ENCODE measurements at regions not wholly inside any gene's neighbourhood (a gene's known extent, or its start where the extent isn't known, plus 50 kb on each side); places are given as distances from the start of the nearest gene placed in this dataset.

- H3K27ac ChIP-seq (ENCODE audit: low read depth, low read length), result no peak overlapping the region
- H3K9me3 ChIP-seq (ENCODE audit: control insufficient read depth in 1 of 2, low read length in 2 of 2), result no peaks in the 10 kb centered on the region
- no peak overlapping the region for H3K9ac ChIP-seq (ENCODE audit: low read depth in 1 of 2, low read length in 2 of 2)
- H3K27me3 ChIP-seq (ENCODE audit: control insufficient read depth in 1 of 2, insufficient read depth in 2 of 2, low read length in 2 of 2), result peaks cover 0 to 10% of the 10 kb centered on the region in 2 donors
- H3K36me3 ChIP-seq (ENCODE audit: control insufficient read depth in 1 of 2, insufficient read depth in 2 of 2, low read length in 2 of 2), result no peaks in the 10 kb centered on the region
- peak overlapping the region; percentile 30 to 34 for H3K4me3 ChIP-seq (ENCODE audit: low read depth in 1 of 2, low read length in 2 of 2)
- no peaks in the 10 kb centered on the region for H3K4me1 ChIP-seq (ENCODE audit: control insufficient read depth in 1 of 2, insufficient read depth in 2 of 2, low read length in 2 of 2)
Measured at GRCh38 chr1:38527373-38527966, 332.1 kb downstream of the RRAGC start.

GRCh38 chr1:38526046-38526445, 333.5 kb downstream of the RRAGC start:
- H3K4me3 ChIP-seq (ENCODE audit: low read depth in 1 of 2, low read length in 2 of 2), result no peak overlapping the region
- H3K4me1 ChIP-seq (ENCODE audit: control insufficient read depth in 1 of 2, insufficient read depth in 2 of 2, low read length in 2 of 2), result no peaks in the 10 kb centered on the region
- no peak overlapping the region for H3K9ac ChIP-seq (ENCODE audit: low read depth in 1 of 2, low read length in 2 of 2)
- no peak overlapping the region for H3K27ac ChIP-seq (ENCODE audit: low read depth, low read length)
- no peaks in the 10 kb centered on the region for H3K36me3 ChIP-seq (ENCODE audit: control insufficient read depth in 1 of 2, insufficient read depth in 2 of 2, low read length in 2 of 2)
- H3K9me3 ChIP-seq (ENCODE audit: control insufficient read depth in 1 of 2, low read length in 2 of 2), result no peaks in the 10 kb centered on the region
- peaks cover 0 to 10% of the 10 kb centered on the region in 2 donors for H3K27me3 ChIP-seq (ENCODE audit: control insufficient read depth in 1 of 2, insufficient read depth in 2 of 2, low read length in 2 of 2)

- H3K9me3 ChIP-seq (ENCODE audit: control insufficient read depth in 1 of 2, low read length in 2 of 2), result no peaks in the 10 kb centered on the region
Measured at GRCh38 chr1:38525343-38526043, 334.1 kb downstream of the RRAGC start.

GRCh38 chr1:38524025-38524641, 335.4 kb downstream of the RRAGC start:
- peaks cover 0 to 10% of the 10 kb centered on the region in 2 donors for H3K27me3 ChIP-seq (ENCODE audit: control insufficient read depth in 1 of 2, insufficient read depth in 2 of 2, low read length in 2 of 2)
- H3K4me1 ChIP-seq (ENCODE audit: control insufficient read depth in 1 of 2, insufficient read depth in 2 of 2, low read length in 2 of 2), result no peaks in the 10 kb centered on the region
- no peaks in the 10 kb centered on the region for H3K9me3 ChIP-seq (ENCODE audit: control insufficient read depth in 1 of 2, low read length in 2 of 2)
- H3K9ac ChIP-seq (ENCODE audit: low read depth in 1 of 2, low read length in 2 of 2), result no peak overlapping the region
- H3K27ac ChIP-seq (ENCODE audit: low read depth, low read length), result no peak overlapping the region
- no peaks in the 10 kb centered on the region for H3K36me3 ChIP-seq (ENCODE audit: control insufficient read depth in 1 of 2, insufficient read depth in 2 of 2, low read length in 2 of 2)
- no peak overlapping the region for H3K4me3 ChIP-seq (ENCODE audit: low read depth in 1 of 2, low read length in 2 of 2)

More at GRCh38 chr1:38525343-38526043, 334.1 kb downstream of the RRAGC start:
- Histone ChIP-seq H3K27me3 (ENCODE audit: control insufficient read depth in 1 of 2, insufficient read depth in 2 of 2, low read length in 2 of 2) (peaks cover 0 to 10% of the 10 kb centered on the region in 2 donors), H3K4me3 (ENCODE audit: low read depth in 1 of 2, low read length in 2 of 2) (no peak overlapping the region), H3K9ac (ENCODE audit: low read depth in 1 of 2, low read length in 2 of 2) (no peak overlapping the region), H3K27ac (ENCODE audit: low read depth, low read length) (no peak overlapping the region), H3K36me3 (ENCODE audit: control insufficient read depth in 1 of 2, insufficient read depth in 2 of 2, low read length in 2 of 2) (no peaks in the 10 kb centered on the region), H3K4me1 (ENCODE audit: control insufficient read depth in 1 of 2, insufficient read depth in 2 of 2, low read length in 2 of 2) (no peaks in the 10 kb centered on the region)

- Histone ChIP-seq H3K36me3 (ENCODE audit: control insufficient read depth in 1 of 2, insufficient read depth in 2 of 2, low read length in 2 of 2) (no peaks in the 10 kb centered on the region), H3K27ac (ENCODE audit: low read depth, low read length) (no peak overlapping the region), H3K9me3 (ENCODE audit: control insufficient read depth in 1 of 2, low read length in 2 of 2) (no peaks in the 10 kb centered on the region), H3K4me3 (ENCODE audit: low read depth in 1 of 2, low read length in 2 of 2) (no peak overlapping the region), H3K4me1 (ENCODE audit: control insufficient read depth in 1 of 2, insufficient read depth in 2 of 2, low read length in 2 of 2) (no peaks in the 10 kb centered on the region), H3K27me3 (ENCODE audit: control insufficient read depth in 1 of 2, insufficient read depth in 2 of 2, low read length in 2 of 2) (peaks cover 0 to 10% of the 10 kb centered on the region in 2 donors), H3K9ac (ENCODE audit: low read depth in 1 of 2, low read length in 2 of 2) (no peak overlapping the region)
Measured at GRCh38 chr1:38523568-38523939, 336.0 kb downstream of the RRAGC start.

GRCh38 chr1:38522915-38523567, 336.5 kb downstream of the RRAGC start:
- Histone ChIP-seq H3K9ac (ENCODE audit: low read depth in 1 of 2, low read length in 2 of 2) (no peak overlapping the region), H3K36me3 (ENCODE audit: control insufficient read depth in 1 of 2, insufficient read depth in 2 of 2, low read length in 2 of 2) (no peaks in the 10 kb centered on the region), H3K9me3 (ENCODE audit: control insufficient read depth in 1 of 2, low read length in 2 of 2) (no peaks in the 10 kb centered on the region), H3K4me3 (ENCODE audit: low read depth in 1 of 2, low read length in 2 of 2) (no peak overlapping the region), H3K4me1 (ENCODE audit: control insufficient read depth in 1 of 2, insufficient read depth in 2 of 2, low read length in 2 of 2) (no peaks in the 10 kb centered on the region), H3K27ac (ENCODE audit: low read depth, low read length) (no peak overlapping the region), H3K27me3 (ENCODE audit: control insufficient read depth in 1 of 2, insufficient read depth in 2 of 2, low read length in 2 of 2) (peaks cover 0 to 10% of the 10 kb centered on the region in 2 donors)

- Histone ChIP-seq H3K4me1 (ENCODE audit: control insufficient read depth in 1 of 2, insufficient read depth in 2 of 2, low read length in 2 of 2) (no peaks in the 10 kb centered on the region), H3K4me3 (ENCODE audit: low read depth in 1 of 2, low read length in 2 of 2) (no peak overlapping the region), H3K36me3 (ENCODE audit: control insufficient read depth in 1 of 2, insufficient read depth in 2 of 2, low read length in 2 of 2) (no peaks in the 10 kb centered on the region), H3K9ac (ENCODE audit: low read depth in 1 of 2, low read length in 2 of 2) (no peak overlapping the region), H3K27me3 (ENCODE audit: control insufficient read depth in 1 of 2, insufficient read depth in 2 of 2, low read length in 2 of 2) (peaks cover 0 to 2% of the 10 kb centered on the region in 2 donors), H3K9me3 (ENCODE audit: control insufficient read depth in 1 of 2, low read length in 2 of 2) (no peaks in the 10 kb centered on the region), H3K27ac (ENCODE audit: low read depth, low read length) (no peak overlapping the region)
Measured at GRCh38 chr1:38516560-38516959, 343.0 kb downstream of the RRAGC start.

GRCh38 chr1:38512789-38513188, 346.8 kb downstream of the RRAGC start:
- H3K9me3 ChIP-seq (ENCODE audit: control insufficient read depth in 1 of 2, low read length in 2 of 2), result no peaks in the 10 kb centered on the region
- H3K4me1 ChIP-seq (ENCODE audit: control insufficient read depth in 1 of 2, insufficient read depth in 2 of 2, low read length in 2 of 2), result no peaks in the 10 kb centered on the region
- no peak overlapping the region for H3K27ac ChIP-seq (ENCODE audit: low read depth, low read length)
- no peak overlapping the region for H3K4me3 ChIP-seq (ENCODE audit: low read depth in 1 of 2, low read length in 2 of 2)
- H3K27me3 ChIP-seq (ENCODE audit: control insufficient read depth in 1 of 2, insufficient read depth in 2 of 2, low read length in 2 of 2), result peaks cover 15 to 18% of the 10 kb centered on the region in 2 donors
- no peaks in the 10 kb centered on the region for H3K36me3 ChIP-seq (ENCODE audit: control insufficient read depth in 1 of 2, insufficient read depth in 2 of 2, low read length in 2 of 2)
- no peak overlapping the region for H3K9ac ChIP-seq (ENCODE audit: low read depth in 1 of 2, low read length in 2 of 2)

GRCh38 chr1:38512024-38512767, 347.4 kb downstream of the RRAGC start:
- H3K4me1 ChIP-seq (ENCODE audit: control insufficient read depth in 1 of 2, insufficient read depth in 2 of 2, low read length in 2 of 2), result no peaks in the 10 kb centered on the region

More at GRCh38 chr1:38512024-38512767, 347.4 kb downstream of the RRAGC start:
- Histone ChIP-seq H3K27me3 (ENCODE audit: control insufficient read depth in 1 of 2, insufficient read depth in 2 of 2, low read length in 2 of 2) (peaks cover 13 to 20% of the 10 kb centered on the region in 2 donors), H3K4me3 (ENCODE audit: low read depth in 1 of 2, low read length in 2 of 2) (no peak overlapping the region), H3K9ac (ENCODE audit: low read depth in 1 of 2, low read length in 2 of 2) (no peak overlapping the region), H3K9me3 (ENCODE audit: control insufficient read depth in 1 of 2, low read length in 2 of 2) (no peaks in the 10 kb centered on the region), H3K36me3 (ENCODE audit: control insufficient read depth in 1 of 2, insufficient read depth in 2 of 2, low read length in 2 of 2) (no peaks in the 10 kb centered on the region), H3K27ac (ENCODE audit: low read depth, low read length) (no peak overlapping the region)
